Stomach (tissue), 4 donors: ENCODE measurements at regions not wholly inside any gene's neighbourhood (a gene's known extent, or its start where the extent isn't known, plus 50 kb on each side); places are given as distances from the start of the nearest gene placed in this dataset.

ENCODE experiments used
- POLR2A ChIP-seq, 4 donors: fragments of 450-650 bp; IDR thresholded peaks; one replicate each; pipeline ENCODE4 v1.6.1; 2016; ENCODE audit warnings: antibody characterized with exemption in 4 of 4, control low read depth in 2 of 4, mild to moderate bottlenecking in 1 of 4, moderate library complexity in 1 of 4
- TF ChIP-seq, protein P1 (sequence below), 7 experiments: fragments of 450-650 bp in 4 of 7; fragments of 200-600 bp in 3 of 7; sonication (generic) in 3 of 7; IDR thresholded peaks; one replicate each; pipeline ENCODE4 v1.5.1; 2016 to 2019; ENCODE audit warnings: antibody characterized with exemption in 7 of 7, control low read depth in 2 of 7, mild to moderate bottlenecking in 1 of 7

DNA sequence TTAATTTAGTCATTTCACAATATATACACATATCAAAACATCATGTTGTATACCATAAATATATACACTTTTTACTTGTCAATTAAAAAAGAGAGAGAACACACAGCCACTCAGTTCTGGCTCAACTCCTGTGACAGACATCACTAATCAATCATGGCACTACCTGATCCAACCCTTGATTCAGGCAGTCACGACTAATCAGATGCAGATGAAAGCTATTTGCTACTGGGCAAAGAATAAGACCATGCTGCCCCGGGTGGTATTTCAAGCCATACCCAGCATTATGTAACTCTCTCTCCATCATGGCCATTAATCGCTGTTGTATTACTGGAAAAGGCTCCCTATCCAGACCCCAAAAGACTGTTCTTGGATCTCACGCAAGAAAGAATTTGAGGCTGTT lies 345.7 kb downstream of the HAPSTR1 start:
- TF ChIP-seq POLR2A (IDR thresholded peaks at IDR 0.05) = no peak
- TF ChIP-seq, protein P1, sequence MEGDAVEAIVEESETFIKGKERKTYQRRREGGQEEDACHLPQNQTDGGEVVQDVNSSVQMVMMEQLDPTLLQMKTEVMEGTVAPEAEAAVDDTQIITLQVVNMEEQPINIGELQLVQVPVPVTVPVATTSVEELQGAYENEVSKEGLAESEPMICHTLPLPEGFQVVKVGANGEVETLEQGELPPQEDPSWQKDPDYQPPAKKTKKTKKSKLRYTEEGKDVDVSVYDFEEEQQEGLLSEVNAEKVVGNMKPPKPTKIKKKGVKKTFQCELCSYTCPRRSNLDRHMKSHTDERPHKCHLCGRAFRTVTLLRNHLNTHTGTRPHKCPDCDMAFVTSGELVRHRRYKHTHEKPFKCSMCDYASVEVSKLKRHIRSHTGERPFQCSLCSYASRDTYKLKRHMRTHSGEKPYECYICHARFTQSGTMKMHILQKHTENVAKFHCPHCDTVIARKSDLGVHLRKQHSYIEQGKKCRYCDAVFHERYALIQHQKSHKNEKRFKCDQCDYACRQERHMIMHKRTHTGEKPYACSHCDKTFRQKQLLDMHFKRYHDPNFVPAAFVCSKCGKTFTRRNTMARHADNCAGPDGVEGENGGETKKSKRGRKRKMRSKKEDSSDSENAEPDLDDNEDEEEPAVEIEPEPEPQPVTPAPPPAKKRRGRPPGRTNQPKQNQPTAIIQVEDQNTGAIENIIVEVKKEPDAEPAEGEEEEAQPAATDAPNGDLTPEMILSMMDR (IDR thresholded peaks at IDR 0.05) = no peak
